Uterus (tissue), 3 donors: ENCODE measurements at regions not wholly inside any gene's neighbourhood (a gene's known extent, or its start where the extent isn't known, plus 50 kb on each side); places are given as distances from the start of the nearest gene placed in this dataset.

ENCODE experiments used
- DNase-seq, 2 donors: peaks; one replicate each; pipeline ENCODE4 v3.0.0-alpha.2; 2019 to 2020
- H3K27ac ChIP-seq, 2 donors: fragments of 200-600 bp; sonication (generic); 1 replicate in 1 of 2; 2 replicates in 1 of 2; pipeline ENCODE4 v1.5.1; 2016 to 2018
- H3K27me3 ChIP-seq, 2 donors: fragments of 200-600 bp; sonication (generic); one replicate each; pipeline ENCODE4 v1.5.1; 2018 to 2019; ENCODE audit warnings: control low read depth in 1 of 2
- H3K36me3 ChIP-seq, 2 donors: fragments of 200-600 bp; sonication (generic); one replicate each; pipeline ENCODE4 v1.5.1; 2019; ENCODE audit warnings: control low read depth in 1 of 2
- H3K4me1 ChIP-seq, 2 donors: fragments of 200-600 bp; sonication (generic); one replicate each; pipeline ENCODE4 v1.5.1; 2018 to 2019; ENCODE audit warnings: control low read depth in 1 of 2
- H3K4me3 ChIP-seq, 2 donors: fragments of 200-600 bp; sonication (generic); 1 replicate in 1 of 2; 2 replicates in 1 of 2; pipeline ENCODE4 v1.5.1; 2018 to 2019; ENCODE audit warnings: mild to moderate bottlenecking in 1 of 2
- H3K9me3 ChIP-seq, 2 donors: fragments of 200-600 bp; sonication (generic); one replicate each; pipeline ENCODE4 v1.5.1; 2019; ENCODE audit warnings: control low read depth in 1 of 2
- POLR2A ChIP-seq, 2 donors: fragments of 450-650 bp; IDR thresholded peaks; one replicate each; pipeline ENCODE4 v1.6.1; 2016; ENCODE audit warnings: antibody characterized with exemption in 2 of 2, mild to moderate bottlenecking in 1 of 2, moderate library complexity in 1 of 2
- intact Hi-C: fragments of 100-400 bp; cut with DNase I; formaldehyde crosslinking; loops from one replicate; pipeline ENCODE4 v1.15.1; 2023; ENCODE audit warnings: low total_unique reads
- TF ChIP-seq, protein P1 (sequence below), 4 experiments: fragments of 200-600 bp in 2 of 4; fragments of 450-650 bp in 2 of 4; sonication (generic) in 2 of 4; IDR thresholded peaks; one replicate each; pipeline ENCODE4 v1.5.1; 2016 to 2019; ENCODE audit warnings: antibody characterized with exemption in 4 of 4, mild to moderate bottlenecking in 2 of 4, moderate library complexity in 1 of 4
- donor health status: DM: yes; HTN: yes; CAD: no.

DNA sequence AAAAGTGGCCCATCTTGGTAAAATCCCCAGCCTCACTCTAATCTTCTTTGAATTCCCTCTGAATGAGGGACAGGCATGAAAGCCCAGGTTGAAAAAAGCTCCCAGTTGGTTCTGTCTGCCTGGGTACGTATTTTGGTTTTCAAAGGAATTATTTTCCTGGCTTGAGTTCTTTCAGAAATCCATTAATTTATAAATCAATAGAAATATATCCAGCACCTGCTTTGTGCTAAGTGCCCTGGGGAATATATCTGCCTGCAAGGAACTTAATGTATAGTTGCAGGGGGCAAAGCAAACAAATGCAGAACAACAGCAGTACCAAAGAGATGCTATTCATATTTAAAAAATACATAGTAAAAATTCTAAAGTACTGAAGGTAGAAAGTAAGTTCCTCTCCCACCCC, 362.7 kb downstream of the REEP3 start:
- Histone ChIP-seq H3K4me3 (no peak overlapping the region), H3K36me3 (no peaks in the 10 kb centered on the region), H3K27me3 (no peaks in the 10 kb centered on the region), H3K4me1 (no peaks in the 10 kb centered on the region), H3K9me3 (no peaks in the 10 kb centered on the region), H3K27ac (no peak overlapping the region)
- DNase-seq: no peak
- TF ChIP-seq, protein P1, sequence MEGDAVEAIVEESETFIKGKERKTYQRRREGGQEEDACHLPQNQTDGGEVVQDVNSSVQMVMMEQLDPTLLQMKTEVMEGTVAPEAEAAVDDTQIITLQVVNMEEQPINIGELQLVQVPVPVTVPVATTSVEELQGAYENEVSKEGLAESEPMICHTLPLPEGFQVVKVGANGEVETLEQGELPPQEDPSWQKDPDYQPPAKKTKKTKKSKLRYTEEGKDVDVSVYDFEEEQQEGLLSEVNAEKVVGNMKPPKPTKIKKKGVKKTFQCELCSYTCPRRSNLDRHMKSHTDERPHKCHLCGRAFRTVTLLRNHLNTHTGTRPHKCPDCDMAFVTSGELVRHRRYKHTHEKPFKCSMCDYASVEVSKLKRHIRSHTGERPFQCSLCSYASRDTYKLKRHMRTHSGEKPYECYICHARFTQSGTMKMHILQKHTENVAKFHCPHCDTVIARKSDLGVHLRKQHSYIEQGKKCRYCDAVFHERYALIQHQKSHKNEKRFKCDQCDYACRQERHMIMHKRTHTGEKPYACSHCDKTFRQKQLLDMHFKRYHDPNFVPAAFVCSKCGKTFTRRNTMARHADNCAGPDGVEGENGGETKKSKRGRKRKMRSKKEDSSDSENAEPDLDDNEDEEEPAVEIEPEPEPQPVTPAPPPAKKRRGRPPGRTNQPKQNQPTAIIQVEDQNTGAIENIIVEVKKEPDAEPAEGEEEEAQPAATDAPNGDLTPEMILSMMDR (IDR thresholded peaks at IDR 0.05): no peak
- TF ChIP-seq POLR2A (IDR thresholded peaks at IDR 0.05): no peak
- intact Hi-C loops: no loop called here

DNA sequence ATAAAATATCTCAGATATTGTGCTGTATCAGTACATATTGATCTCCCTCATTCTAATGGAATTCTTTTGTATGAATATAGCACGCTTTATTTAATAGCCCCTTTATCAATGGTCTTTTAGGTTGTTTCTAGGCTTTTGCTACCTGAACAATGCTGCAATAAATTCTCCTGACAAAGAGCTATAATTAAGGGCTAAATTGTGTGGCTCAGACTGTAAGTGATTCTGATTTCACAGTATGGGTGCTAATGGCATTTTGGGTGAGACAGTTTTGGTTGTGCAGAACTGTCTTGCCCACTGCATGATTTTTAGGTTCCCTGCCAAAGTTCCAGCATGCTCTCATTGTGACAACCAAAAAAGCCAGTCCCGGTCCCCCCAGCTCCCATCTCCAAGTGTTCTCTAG, 363.2 kb downstream of the REEP3 start:
- DNase-seq: no peak
- H3K36me3 ChIP-seq: no peaks in the 10 kb centered on the region
- H3K4me3 ChIP-seq: no peak overlapping the region
- no peaks in the 10 kb centered on the region for H3K9me3 ChIP-seq
- no peaks in the 10 kb centered on the region for H3K4me1 ChIP-seq
- no peak for TF ChIP-seq POLR2A (IDR thresholded peaks at IDR 0.05)
- TF ChIP-seq, protein P1 (IDR thresholded peaks at IDR 0.05): no peak
- H3K27me3 ChIP-seq: no peaks in the 10 kb centered on the region
- no peak overlapping the region for H3K27ac ChIP-seq
- intact Hi-C loops: no loop called here

DNA sequence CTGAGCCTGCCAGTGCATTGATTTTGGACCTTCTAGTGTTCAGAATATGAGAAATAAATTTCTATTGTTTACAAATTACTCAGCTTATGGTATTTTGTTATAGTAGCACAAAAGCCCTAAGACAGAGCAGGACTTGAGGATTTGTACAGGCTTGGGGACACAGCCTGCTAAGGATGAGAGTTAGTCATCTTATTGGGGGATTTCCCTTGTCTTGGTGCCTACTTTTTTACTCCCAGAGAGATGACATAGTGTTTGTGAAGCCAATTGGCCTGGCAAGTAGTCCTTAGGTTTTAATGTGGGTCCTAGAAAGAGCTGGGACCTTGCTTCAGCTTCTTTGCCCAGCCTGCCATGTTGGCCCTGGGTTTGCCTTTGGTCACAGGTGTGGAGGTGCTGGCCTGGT, 364.0 kb downstream of the REEP3 start:
- Histone ChIP-seq H3K27ac (no peak overlapping the region), H3K27me3 (no peaks in the 10 kb centered on the region), H3K36me3 (no peaks in the 10 kb centered on the region), H3K4me3 (no peak overlapping the region), H3K4me1 (no peaks in the 10 kb centered on the region), H3K9me3 (no peaks in the 10 kb centered on the region)
- no peak for TF ChIP-seq POLR2A (IDR thresholded peaks at IDR 0.05)
- TF ChIP-seq, protein P1 (IDR thresholded peaks at IDR 0.05): no peak
- intact Hi-C loops: no loop called here
- DNase-seq: no peak

DNA sequence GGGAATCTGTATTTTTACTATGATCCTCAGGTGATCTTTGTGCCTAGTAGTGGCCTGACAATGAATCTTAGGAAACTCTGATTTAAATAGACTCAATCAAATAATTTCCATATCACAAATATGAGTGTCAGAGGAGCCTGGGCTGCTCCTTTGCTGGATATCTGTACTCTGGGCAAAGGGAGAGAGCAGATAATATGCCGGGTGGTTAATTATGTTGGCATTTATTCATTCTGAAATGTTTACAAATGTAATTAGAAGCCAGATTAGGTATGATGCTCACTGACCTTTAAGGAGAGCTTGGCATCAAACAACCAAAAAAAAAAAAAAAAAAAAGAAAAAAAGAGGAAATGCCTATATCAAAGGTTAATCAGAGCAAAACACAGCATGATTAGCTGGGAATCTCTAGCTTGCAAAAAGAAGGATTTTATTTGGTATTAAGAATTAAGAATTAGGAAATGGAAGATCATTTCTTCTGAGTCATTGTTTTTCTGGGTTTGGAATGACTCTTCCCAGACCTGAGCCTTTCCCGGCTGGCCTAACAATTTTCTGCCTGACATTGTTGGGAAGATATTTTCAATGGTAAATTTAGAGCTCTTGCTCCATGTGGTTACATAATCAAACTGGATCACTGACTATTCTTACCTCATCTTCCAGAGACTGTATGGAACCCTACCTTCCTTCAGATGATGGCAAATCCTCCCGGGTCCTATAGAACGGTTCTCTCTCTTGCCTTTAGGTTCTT, 365.3 kb downstream of the REEP3 start:
- intact Hi-C loops: no loop called here
- no peak for DNase-seq
- Histone ChIP-seq H3K9me3 (no peaks in the 10 kb centered on the region), H3K4me1 (no peaks in the 10 kb centered on the region), H3K36me3 (no peaks in the 10 kb centered on the region), H3K27me3 (no peaks in the 10 kb centered on the region), H3K27ac (no peak overlapping the region), H3K4me3 (no peak overlapping the region)
- TF ChIP-seq, protein P1 (IDR thresholded peaks at IDR 0.05): no peak
- no peak for TF ChIP-seq POLR2A (IDR thresholded peaks at IDR 0.05)

DNA sequence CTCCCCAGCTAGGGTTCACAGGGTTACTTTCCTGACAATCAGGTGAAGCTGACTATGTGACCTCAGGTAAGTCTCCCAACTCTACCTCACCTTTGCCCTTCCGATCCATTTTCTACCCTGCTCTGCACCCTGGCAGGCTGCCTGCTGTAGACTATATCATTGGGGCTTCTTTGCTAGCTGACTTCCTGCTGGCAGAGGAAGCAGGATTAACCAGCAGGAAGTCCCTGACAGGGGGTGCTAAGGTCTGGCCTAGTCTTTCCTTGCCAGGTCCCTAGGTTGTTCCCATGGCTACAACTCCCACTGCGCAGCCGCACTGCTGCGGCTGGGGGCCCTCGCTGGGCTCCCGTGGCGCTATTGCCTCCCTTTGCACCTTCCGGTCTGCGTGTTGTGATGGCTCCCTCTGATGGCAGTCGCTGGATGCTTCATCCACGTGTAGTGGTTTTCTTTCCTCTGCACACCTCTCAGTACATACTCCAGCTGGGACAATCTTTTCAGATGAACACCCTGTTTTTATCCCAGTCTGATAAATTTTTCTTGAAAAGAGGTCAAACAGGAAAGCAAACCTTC, 365.9 kb downstream of the REEP3 start:
- no peak overlapping the region for H3K27ac ChIP-seq
- no peak for DNase-seq
- intact Hi-C loops: no loop called here
- no peaks in the 10 kb centered on the region for H3K9me3 ChIP-seq
- H3K36me3 ChIP-seq: no peaks in the 10 kb centered on the region
- TF ChIP-seq, protein P1 (IDR thresholded peaks at IDR 0.05): no peak
- no peak for TF ChIP-seq POLR2A (IDR thresholded peaks at IDR 0.05)
- H3K27me3 ChIP-seq: no peaks in the 10 kb centered on the region
- H3K4me3 ChIP-seq: no peak overlapping the region
- H3K4me1 ChIP-seq: no peaks in the 10 kb centered on the region
